ENCODE measurements at regions not wholly inside any gene's neighbourhood (a gene's known extent, or its start where the extent isn't known, plus 50 kb on each side); places are given as distances from the start of the nearest gene placed in this dataset.
A peak's percentile ranks its signal among the peaks of the same experiment; 100 is the strongest.

- Histone ChIP-seq H3K4me2 (no peak overlapping the region), H4K20me1 (replicated peaks; ENCODE audit: insufficient read depth) (no peaks in the 10 kb centered on the region; the same call in 1 of the 2 replicates), H3F3A (replicated peaks; ENCODE audit: low read depth) (peaks cover 15% of the 10 kb centered on the region; the same call in 1 of the 2 replicates), H2AFZ (no peak overlapping the region), H3K4me3 (no peak overlapping the region), H3K36me3 (ENCODE audit: insufficient read depth) (no peaks in the 10 kb centered on the region), H3K27ac (ENCODE audit: low read depth) (no peak overlapping the region), H3K4me1 (ENCODE audit: insufficient read depth) (peaks cover 15% of the 10 kb centered on the region), H3K79me2 (replicated peaks; ENCODE audit: insufficient read depth) (no peaks in the 10 kb centered on the region), H3K9me2 (ENCODE audit: insufficient read depth) (no peaks in the 10 kb centered on the region), H3K27me3 (ENCODE audit: insufficient read depth) (peaks cover 99% of the 10 kb centered on the region)
- DNase-seq (ENCODE audit: low spot score) (no peak), ATAC-seq (no peak)
- Mint-ChIP-seq H3K4me3 (no peak overlapping the region), H3K27ac (no peak overlapping the region), H3K4me1 (peaks cover 37% of the 10 kb centered on the region), H3K9me3 (no peaks in the 10 kb centered on the region; the same call in 1 of the 3 replicates), H3K36me3 (ENCODE audit: low read depth) (peaks cover 2% of the 10 kb centered on the region; the same call in 1 of the 3 replicates), H3K27me3 (ENCODE audit: insufficient read depth, low read depth, poor library complexity) (peaks cover 54% of the 10 kb centered on the region)
- peak; percentile 34 for TF ChIP-seq JUNB (IDR thresholded peaks at IDR 0.05; ENCODE audit: unreplicated experiment)
- TF ChIP-seq POLR2AphosphoS5 (IDR thresholded peaks at IDR 0.05; ENCODE audit: low read depth), result no peak
These were observed 152.3 kb downstream of the OR2B2 start for GRCh38 chr6:27759930-27760329.

GRCh38 chr6:27758491-27758890 lies 153.7 kb downstream of the OR2B2 start:
- ATAC-seq, result peak; percentile 11
- H3K36me3 Mint-ChIP-seq (ENCODE audit: low read depth), result 0 out of 3 replicates have a peak, but pooled peaks cover 2% of the 10 kb centered on the region
- no peaks in the 10 kb centered on the region; the same call in 1 of the 2 replicates for H4K20me1 ChIP-seq (replicated peaks; ENCODE audit: insufficient read depth)
- peak; percentile 30 for DNase-seq (ENCODE audit: low spot score)
- peaks cover 15% of the 10 kb centered on the region for H3K4me1 ChIP-seq (ENCODE audit: insufficient read depth)
- H3K9me3 Mint-ChIP-seq, result no peaks in the 10 kb centered on the region; the same call in 2 of the 3 replicates
- no peak overlapping the region for H3K27ac ChIP-seq (ENCODE audit: low read depth)
- peaks cover 44% of the 10 kb centered on the region for H3K27me3 Mint-ChIP-seq (ENCODE audit: insufficient read depth, low read depth, poor library complexity)
- H3K27ac Mint-ChIP-seq, result no peak overlapping the region
- no peaks in the 10 kb centered on the region for H3K79me2 ChIP-seq (replicated peaks; ENCODE audit: insufficient read depth)
- H3K4me1 Mint-ChIP-seq, result peaks cover 43% of the 10 kb centered on the region
- H3K9me2 ChIP-seq (ENCODE audit: insufficient read depth), result no peaks in the 10 kb centered on the region
- H3K4me3 ChIP-seq, result peak overlapping the region; percentile 31
- peaks cover 93% of the 10 kb centered on the region for H3K27me3 ChIP-seq (ENCODE audit: insufficient read depth)
- no peak overlapping the region for H2AFZ ChIP-seq
- peak overlapping the region; percentile 70 for H3K4me2 ChIP-seq
- peaks cover 15% of the 10 kb centered on the region; the same call in 1 of the 2 replicates for H3F3A ChIP-seq (replicated peaks; ENCODE audit: low read depth)
- H3K36me3 ChIP-seq (ENCODE audit: insufficient read depth), result no peaks in the 10 kb centered on the region
- H3K4me3 Mint-ChIP-seq, result peak overlapping the region; percentile 54
- TF ChIP-seq ZNF114 (CRISPR knock-in tag; IDR thresholded peaks at IDR 0.05) (no peak), CREB1 (CRISPR knock-in tag; IDR thresholded peaks at IDR 0.05; ENCODE audit: low read depth) (no peak), JUNB (IDR thresholded peaks at IDR 0.05; ENCODE audit: unreplicated experiment) (no peak), NANOG (IDR thresholded peaks at IDR 0.05; ENCODE audit: borderline replicate concordance) (no peak), REST (IDR thresholded peaks at IDR 0.05; ENCODE audit: unreplicated experiment) (no peak), STAT1 (IDR thresholded peaks at IDR 0.05; ENCODE audit: unreplicated experiment) (no peak), EZH2 (IDR thresholded peaks at IDR 0.05; ENCODE audit: low read depth, unreplicated experiment) (no peak), ZNF331 (CRISPR knock-in tag; IDR thresholded peaks at IDR 0.05; ENCODE audit: low read depth) (no peak), EZH2phosphoT487 (IDR thresholded peaks at IDR 0.05; ENCODE audit: unreplicated experiment) (no peak), POLR2AphosphoS5 (IDR thresholded peaks at IDR 0.05; ENCODE audit: low read depth) (no peak), ZNF462 (CRISPR knock-in tag; IDR thresholded peaks at IDR 0.05) (no peak)
